ENCODE measurements at regions not wholly inside any gene's neighbourhood (a gene's known extent, or its start where the extent isn't known, plus 50 kb on each side); places are given as distances from the start of the nearest gene placed in this dataset.

GRCh38 chr4:124943938-124944337 is 231.4 kb upstream of the ANKRD50 start:
- no peak overlapping the region for H3K27ac ChIP-seq (ENCODE audit: low read depth, low read length)
- CTCF ChIA-PET = interaction anchor here (1.4 to 2.8 kb wide), 3 partner anchors 10 to 610 kb away, joined by 3 to 8 read pairs (median 3); no protein-coding TSS in a partner anchor
- POLR2A ChIA-PET = no interaction called here
- DNase-seq (ENCODE audit: low read depth, low spot score) (peak; percentile 15), ATAC-seq (no peak)
- H4K20me1 ChIP-seq (ENCODE audit: insufficient read depth) = no peaks in the 10 kb centered on the region
- no peaks in the 10 kb centered on the region for H3K9me3 ChIP-seq (ENCODE audit: control insufficient read depth in 1 of 2, insufficient read depth in 1 of 2, low read depth in 1 of 2, low read length in 2 of 2)
- TF ChIP-seq RAD21 (IDR thresholded peaks at IDR 0.05; ENCODE audit: low read depth) (peak; percentile 8; the same call in 1 of the 2 replicates), EZH2phosphoT487 (IDR thresholded peaks at IDR 0.05; ENCODE audit: borderline replicate concordance) (no peak), CTCF (IDR thresholded peaks at IDR 0.05 in 2 of 3, conservative IDR thresholded peaks at IDR 0.05 in 1 of 3; ENCODE audit: borderline replicate concordance in 1 of 3, insufficient read depth in 1 of 3, low read depth in 2 of 3, low read length in 2 of 3) (peak in 2 of 3 experiments; percentile 48 to 51; a peak in 3 of 6 replicates)
- H2AFZ ChIP-seq (ENCODE audit: low read depth, low read length, poor library complexity, severe bottlenecking) = peak overlapping the region; percentile 75
- peaks cover 22 to 32% of the 10 kb centered on the region in 2 experiments for H3K4me1 ChIP-seq (ENCODE audit: control insufficient read depth in 1 of 2, insufficient read depth in 2 of 2, low read length in 2 of 2)
- no peak overlapping the region for H3K9ac ChIP-seq (ENCODE audit: low read length)
- H3K79me2 ChIP-seq (ENCODE audit: insufficient read depth, low read length) = no peaks in the 10 kb centered on the region
- RAD21 ChIA-PET (ENCODE audit: low non-redundant PET in 1 of 2, low total read pairs in 2 of 2, uncharacterized antibody in 2 of 2, unreplicated experiment in 2 of 2) = no interaction called here
- H3K9me2 ChIP-seq (ENCODE audit: insufficient read depth) = no peaks in the 10 kb centered on the region
- no peak overlapping the region for H3K4me2 ChIP-seq (ENCODE audit: low read length)
- no peaks in the 10 kb centered on the region for H3K27me3 ChIP-seq (ENCODE audit: insufficient read depth, low read length)
- H3K36me3 ChIP-seq (ENCODE audit: control insufficient read depth in 1 of 2, insufficient read depth in 2 of 2, low read length in 2 of 2) = no peaks in the 10 kb centered on the region
- no peak overlapping the region for H3K4me3 ChIP-seq (replicated peaks in 1 of 2; ENCODE audit: low read depth in 1 of 2, low read length in 2 of 2)
- BruUV-seq (replicated peaks) = no TSS peak
- intact Hi-C loops (cut with micrococcal nuclease) = loop anchor here (10.0 kb wide), 1 partner anchor 229 kb away; the partner anchor contains the start of gene ANKRD50

- Histone ChIP-seq H3K36me3 (ENCODE audit: control insufficient read depth in 1 of 2, insufficient read depth in 2 of 2, low read length in 2 of 2) (no peaks in the 10 kb centered on the region), H3K9me3 (ENCODE audit: control insufficient read depth in 1 of 2, insufficient read depth in 1 of 2, low read depth in 1 of 2, low read length in 2 of 2) (no peaks in the 10 kb centered on the region), H3K27me3 (ENCODE audit: insufficient read depth, low read length) (no peaks in the 10 kb centered on the region), H2AFZ (ENCODE audit: low read depth, low read length, poor library complexity, severe bottlenecking) (peak overlapping the region; percentile 75), H3K27ac (ENCODE audit: low read depth, low read length) (no peak overlapping the region), H3K79me2 (ENCODE audit: insufficient read depth, low read length) (no peaks in the 10 kb centered on the region), H3K4me2 (ENCODE audit: low read length) (no peak overlapping the region), H3K4me1 (ENCODE audit: control insufficient read depth in 1 of 2, insufficient read depth in 2 of 2, low read length in 2 of 2) (peaks cover 22 to 32% of the 10 kb centered on the region in 2 experiments), H3K4me3 (replicated peaks in 1 of 2; ENCODE audit: low read depth in 1 of 2, low read length in 2 of 2) (no peak overlapping the region), H3K9ac (ENCODE audit: low read length) (no peak overlapping the region), H3K9me2 (ENCODE audit: insufficient read depth) (no peaks in the 10 kb centered on the region), H4K20me1 (ENCODE audit: insufficient read depth) (no peaks in the 10 kb centered on the region)
- TF ChIP-seq ZFX (IDR thresholded peaks at IDR 0.05) (no peak), CEBPB (IDR thresholded peaks at IDR 0.05; ENCODE audit: low read depth) (peak; percentile 60; the same call in 1 of the 2 replicates)
- DNase-seq (ENCODE audit: low read depth, low spot score) (peak; percentile 24), ATAC-seq (no peak)
- ChIA-PET POLR2A (no interaction called here), CTCF (interaction anchor here (1.4 to 2.8 kb wide), 3 partner anchors 11 to 609 kb away, joined by 3 to 8 read pairs (median 3); no protein-coding TSS in a partner anchor), RAD21 (ENCODE audit: low non-redundant PET in 1 of 2, low total read pairs in 2 of 2, uncharacterized antibody in 2 of 2, unreplicated experiment in 2 of 2) (no interaction called here)
- no TSS peak for BruUV-seq (replicated peaks)
- intact Hi-C loops (cut with micrococcal nuclease) = loop anchor here (10.0 kb wide), 1 partner anchor 229 kb away; the partner anchor contains the start of gene ANKRD50
Measured at GRCh38 chr4:124943145-124943889, 230.8 kb upstream of the ANKRD50 start.

All from HCT116 (cell line).